GM18868 (cell line): ENCODE measurements at regions not wholly inside any gene's neighbourhood (a gene's known extent, or its start where the extent isn't known, plus 50 kb on each side); places are given as distances from the start of the nearest gene placed in this dataset.

Source experiments
- ATAC-seq: cut with Tn5 transposase; IDR thresholded peaks from one replicate; pipeline ENCODE4 v1.9.1; 2021; ENCODE audit warnings: mild to moderate bottlenecking, moderate library complexity; ENCODE audit not compliant: unreplicated experiment

DNA sequence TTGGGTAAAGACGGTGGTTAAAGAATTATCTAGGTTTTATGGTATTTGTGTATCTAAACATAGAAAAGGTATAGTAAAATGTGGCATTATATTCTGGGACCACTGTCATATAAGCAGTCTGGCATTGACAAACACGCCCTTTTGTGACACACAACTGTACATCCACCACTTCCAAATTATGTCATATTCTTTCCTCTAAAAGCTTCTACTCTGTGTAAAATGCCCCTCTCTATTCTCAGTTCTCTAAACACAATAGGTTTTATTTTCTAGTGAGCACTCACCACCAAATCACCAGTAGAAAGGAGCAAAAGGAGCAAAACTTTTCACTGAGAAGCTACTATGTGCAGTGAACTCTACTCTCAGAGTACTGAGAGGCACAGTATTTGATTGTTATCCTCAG is 88.1 kb upstream of the PIEZO2 start:
- peak; percentile 90 for ATAC-seq

DNA sequence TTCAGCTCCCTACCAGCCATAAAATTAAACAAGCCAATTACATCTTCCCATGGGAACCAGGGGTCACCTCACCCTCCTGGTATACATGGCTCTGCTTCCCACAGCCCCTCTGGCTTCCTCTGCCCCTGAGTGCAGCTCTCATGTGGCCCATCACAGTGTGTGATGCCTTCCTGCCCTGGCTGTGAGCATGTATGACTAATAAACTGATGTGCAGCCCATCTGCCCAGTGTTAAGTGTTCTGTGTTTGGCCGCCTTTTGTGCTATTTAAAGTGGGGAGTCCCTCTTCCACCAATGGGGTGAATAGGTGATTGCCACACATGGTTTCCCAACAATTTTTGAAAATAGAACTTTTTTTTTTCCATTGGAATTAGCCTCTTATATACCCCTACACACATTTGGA is 87.7 kb upstream of the PIEZO2 start:
- peak; percentile 65 for ATAC-seq

DNA sequence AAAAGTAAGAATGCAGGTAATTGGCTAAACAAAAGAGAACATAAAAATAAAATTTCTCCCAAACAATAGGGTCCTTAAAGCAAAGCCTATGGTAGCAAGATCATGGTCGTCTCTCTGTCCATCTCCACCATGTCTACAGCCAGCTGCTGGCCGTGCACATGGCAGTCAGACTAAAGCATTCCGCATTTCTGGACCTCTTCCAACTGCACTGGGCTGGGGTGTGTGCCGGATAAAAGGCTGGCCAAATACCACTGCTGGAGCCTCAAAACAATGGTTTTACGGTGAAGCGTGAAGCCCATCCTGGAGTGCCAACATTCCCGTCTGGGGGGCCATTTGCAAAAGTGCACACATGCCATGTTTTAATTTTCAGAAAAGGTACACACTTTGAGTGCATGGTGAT is 74.8 kb upstream of the PIEZO2 start:
- ATAC-seq: no peak

DNA sequence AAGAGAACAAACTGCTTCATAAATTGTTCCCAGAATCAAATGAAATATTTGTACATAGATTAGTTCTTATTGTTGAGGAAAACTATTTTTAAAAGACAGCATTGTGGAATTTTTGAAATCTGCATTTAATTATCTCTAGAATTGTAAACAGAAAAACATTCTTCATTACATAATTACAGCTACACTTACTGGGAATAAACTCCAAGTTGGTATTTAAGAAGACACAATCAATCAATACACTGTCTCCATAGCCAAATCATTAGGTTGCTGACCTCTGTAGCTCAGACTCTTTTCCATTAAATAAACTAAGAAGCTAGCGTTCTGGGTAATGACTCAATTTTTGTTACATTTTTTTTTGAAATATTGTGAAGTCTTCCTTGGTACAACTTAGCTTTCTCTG is 70.2 kb upstream of the PIEZO2 start:
- ATAC-seq: no peak

DNA sequence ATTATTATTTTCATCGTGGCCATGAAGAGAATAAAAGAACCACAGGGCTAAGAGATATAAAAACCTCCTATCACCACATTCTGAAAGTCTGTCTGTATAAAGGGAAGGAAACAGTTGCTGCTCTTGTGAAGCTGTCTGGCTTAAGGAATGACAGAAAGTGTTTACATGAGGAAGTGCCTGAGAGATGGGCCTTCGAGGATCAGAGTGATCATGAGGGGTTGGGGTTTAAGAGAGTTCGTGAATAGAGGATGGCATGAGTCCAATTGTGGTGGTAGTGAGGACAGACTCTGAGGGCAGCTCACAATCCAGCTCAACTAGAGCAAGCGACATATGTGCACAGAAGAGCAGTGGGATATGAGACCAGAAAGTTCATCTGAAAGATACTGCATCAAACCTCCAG is 65.8 kb upstream of the PIEZO2 start:
- no peak for ATAC-seq

DNA sequence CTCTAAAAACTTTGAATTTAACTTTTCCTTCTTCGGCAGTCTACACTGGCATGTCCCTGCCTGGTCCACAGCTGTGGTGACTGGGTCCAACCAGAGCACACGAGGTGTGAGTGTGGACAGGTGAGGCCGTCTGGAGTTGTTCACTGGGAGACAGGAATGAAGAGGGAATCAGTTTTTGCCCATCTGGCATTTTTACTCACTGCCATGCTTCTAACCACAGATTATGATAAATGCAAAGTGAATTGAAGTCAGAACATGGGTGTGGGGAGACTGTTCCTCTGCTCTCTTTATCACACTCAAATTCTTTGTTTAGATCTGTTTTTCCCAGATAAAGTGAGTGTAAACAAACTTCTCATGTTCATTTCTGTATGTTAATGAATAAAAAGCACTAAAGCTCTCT is 54.7 kb upstream of the PIEZO2 start:
- no peak for ATAC-seq

DNA sequence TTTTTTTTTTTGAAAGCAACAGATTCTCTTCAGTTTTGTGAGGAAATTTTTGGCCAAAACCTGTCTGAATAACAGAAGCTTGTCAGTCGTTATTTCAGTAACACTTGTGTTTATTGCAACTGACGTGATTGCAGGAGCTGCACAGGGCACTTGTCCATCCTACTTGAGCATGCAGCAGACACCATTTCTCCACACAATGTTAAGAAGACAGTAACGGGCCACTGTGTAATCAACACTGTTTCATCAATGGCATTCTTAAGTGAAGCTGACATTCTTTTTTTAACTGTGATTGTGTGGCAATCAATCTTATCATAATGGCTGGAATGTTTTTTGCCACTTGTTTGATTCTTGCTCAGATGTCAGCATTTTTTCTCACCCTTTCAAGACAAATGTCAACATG is 50.1 kb upstream of the PIEZO2 start:
- ATAC-seq: no peak
